ENCODE measurements at regions not wholly inside any gene's neighbourhood (a gene's known extent, or its start where the extent isn't known, plus 50 kb on each side); places are given as distances from the start of the nearest gene placed in this dataset.

GRCh38 chr1:99553301-99553700 is 92.6 kb upstream of the PALMD start:
- TF ChIP-seq CTCF (IDR thresholded peaks at IDR 0.05; ENCODE audit: insufficient read depth, low read length) (no peak), POLR2AphosphoS5 (IDR thresholded peaks at IDR 0.05; ENCODE audit: low read depth) (no peak), SPI1 (IDR thresholded peaks at IDR 0.05; ENCODE audit: borderline replicate concordance, low read depth) (no peak), REST (IDR thresholded peaks at IDR 0.05; ENCODE audit: insufficient replicate concordance, low read depth) (no peak), GABPA (IDR thresholded peaks at IDR 0.05; ENCODE audit: low read depth) (no peak)

Data from HL-60 (cell line).